ENCODE measurements at regions not wholly inside any gene's neighbourhood (a gene's known extent, or its start where the extent isn't known, plus 50 kb on each side); places are given as distances from the start of the nearest gene placed in this dataset.
A peak's percentile ranks its signal among the peaks of the same experiment; 100 is the strongest.

GRCh38 chr13:109611912-109612691, 174.3 kb downstream of the IRS2 start:
- no peak for TF ChIP-seq CTCF (IDR thresholded peaks at IDR 0.05; ENCODE audit: insufficient read depth, low read length, poor library complexity, severe bottlenecking)
- DNase-seq (ENCODE audit: low read depth), result no peak
- H3K4me3 ChIP-seq (ENCODE audit: low read depth, low read length), result no peak overlapping the region
- H3K36me3 ChIP-seq (ENCODE audit: control insufficient read depth, insufficient read depth, low read length), result no peaks in the 10 kb centered on the region
- no peaks in the 10 kb centered on the region for H3K27me3 ChIP-seq (ENCODE audit: control insufficient read depth, insufficient read depth, low read length)

GRCh38 chr13:109610517-109610916, 175.9 kb downstream of the IRS2 start:
- no peak for DNase-seq (ENCODE audit: low read depth)
- TF ChIP-seq CTCF (IDR thresholded peaks at IDR 0.05; ENCODE audit: insufficient read depth, low read length, poor library complexity, severe bottlenecking), result peak; percentile 41
- no peaks in the 10 kb centered on the region for H3K36me3 ChIP-seq (ENCODE audit: control insufficient read depth, insufficient read depth, low read length)
- no peak overlapping the region for H3K4me3 ChIP-seq (ENCODE audit: low read depth, low read length)
- H3K27me3 ChIP-seq (ENCODE audit: control insufficient read depth, insufficient read depth, low read length), result no peaks in the 10 kb centered on the region

GRCh38 chr13:109608503-109608902, 177.9 kb downstream of the IRS2 start:
- H3K36me3 ChIP-seq (ENCODE audit: control insufficient read depth, insufficient read depth, low read length), result no peaks in the 10 kb centered on the region
- H3K27me3 ChIP-seq (ENCODE audit: control insufficient read depth, insufficient read depth, low read length), result no peaks in the 10 kb centered on the region
- no peak for DNase-seq (ENCODE audit: low read depth)
- no peak overlapping the region for H3K4me3 ChIP-seq (ENCODE audit: low read depth, low read length)
- no peak for TF ChIP-seq CTCF (IDR thresholded peaks at IDR 0.05; ENCODE audit: insufficient read depth, low read length, poor library complexity, severe bottlenecking)

- Histone ChIP-seq H3K4me3 (ENCODE audit: low read depth, low read length) (no peak overlapping the region), H3K27me3 (ENCODE audit: control insufficient read depth, insufficient read depth, low read length) (no peaks in the 10 kb centered on the region), H3K36me3 (ENCODE audit: control insufficient read depth, insufficient read depth, low read length) (no peaks in the 10 kb centered on the region)
- TF ChIP-seq CTCF (IDR thresholded peaks at IDR 0.05; ENCODE audit: insufficient read depth, low read length, poor library complexity, severe bottlenecking), result no peak
- no peak for DNase-seq (ENCODE audit: low read depth)
Measured at GRCh38 chr13:109608059-109608458, 178.3 kb downstream of the IRS2 start.

GRCh38 chr13:109606520-109606919, 179.9 kb downstream of the IRS2 start:
- no peaks in the 10 kb centered on the region for H3K27me3 ChIP-seq (ENCODE audit: control insufficient read depth, insufficient read depth, low read length)
- no peak for TF ChIP-seq CTCF (IDR thresholded peaks at IDR 0.05; ENCODE audit: insufficient read depth, low read length, poor library complexity, severe bottlenecking)
- no peaks in the 10 kb centered on the region for H3K36me3 ChIP-seq (ENCODE audit: control insufficient read depth, insufficient read depth, low read length)
- no peak overlapping the region for H3K4me3 ChIP-seq (ENCODE audit: low read depth, low read length)
- no peak for DNase-seq (ENCODE audit: low read depth)

- DNase-seq (ENCODE audit: low read depth), result no peak
- no peaks in the 10 kb centered on the region for H3K36me3 ChIP-seq (ENCODE audit: control insufficient read depth, insufficient read depth, low read length)
- no peaks in the 10 kb centered on the region for H3K27me3 ChIP-seq (ENCODE audit: control insufficient read depth, insufficient read depth, low read length)
- H3K4me3 ChIP-seq (ENCODE audit: low read depth, low read length), result no peak overlapping the region
- no peak for TF ChIP-seq CTCF (IDR thresholded peaks at IDR 0.05; ENCODE audit: insufficient read depth, low read length, poor library complexity, severe bottlenecking)
Measured at GRCh38 chr13:109605846-109606245, 180.5 kb downstream of the IRS2 start.
